ENCODE measurements at regions not wholly inside any gene's neighbourhood (a gene's known extent, or its start where the extent isn't known, plus 50 kb on each side); places are given as distances from the start of the nearest gene placed in this dataset.

- DNase-seq (no peak), ATAC-seq (replicated peaks) (no peak)
- Mint-ChIP-seq H3K9me3 (no peaks in the 10 kb centered on the region), H3K36me3 (ENCODE audit: insufficient read depth) (no peaks in the 10 kb centered on the region), H3K4me3 (no peak overlapping the region), H3K27me3 (no peaks in the 10 kb centered on the region), H3K27ac (no peak overlapping the region), H3K4me1 (ENCODE audit: low read depth in 2 of 2) (no peaks in the 10 kb centered on the region)
These were observed 191.7 kb upstream of the MTPN start for GRCh38 chr7:136168821-136169220.

- Mint-ChIP-seq H3K27ac (no peak overlapping the region), H3K9me3 (no peaks in the 10 kb centered on the region), H3K4me3 (no peak overlapping the region), H3K4me1 (ENCODE audit: low read depth in 2 of 2) (no peaks in the 10 kb centered on the region), H3K36me3 (ENCODE audit: insufficient read depth) (no peaks in the 10 kb centered on the region), H3K27me3 (no peaks in the 10 kb centered on the region)
- no peak for ATAC-seq (replicated peaks)
- DNase-seq: no peak
These were observed 190.8 kb upstream of the MTPN start for GRCh38 chr7:136167991-136168390.

- no peak for DNase-seq
- Mint-ChIP-seq H3K27ac (no peak overlapping the region), H3K27me3 (no peaks in the 10 kb centered on the region), H3K9me3 (no peaks in the 10 kb centered on the region), H3K4me1 (ENCODE audit: low read depth in 2 of 2) (no peaks in the 10 kb centered on the region), H3K36me3 (ENCODE audit: insufficient read depth) (no peaks in the 10 kb centered on the region), H3K4me3 (no peak overlapping the region)
- no peak for ATAC-seq (replicated peaks)
These were observed 189.4 kb upstream of the MTPN start for GRCh38 chr7:136166521-136166920.

- no peaks in the 10 kb centered on the region for H3K36me3 Mint-ChIP-seq (ENCODE audit: insufficient read depth)
- no peak overlapping the region for H3K27ac Mint-ChIP-seq
- DNase-seq (no peak), ATAC-seq (replicated peaks) (no peak)
- peaks cover 0 to 2% of the 10 kb centered on the region in 2 donors for H3K4me1 Mint-ChIP-seq (ENCODE audit: low read depth in 2 of 2)
- H3K27me3 Mint-ChIP-seq: no peaks in the 10 kb centered on the region
- no peak overlapping the region for H3K4me3 Mint-ChIP-seq
- peaks cover 0 to 3% of the 10 kb centered on the region in 2 donors for H3K9me3 Mint-ChIP-seq
These were observed 186.2 kb upstream of the MTPN start for GRCh38 chr7:136163340-136163801.

GRCh38 chr7:136150311-136150710, 173.2 kb upstream of the MTPN start:
- Mint-ChIP-seq H3K4me3 (no peak overlapping the region), H3K9me3 (no peaks in the 10 kb centered on the region), H3K36me3 (ENCODE audit: insufficient read depth) (peaks cover 3% of the 10 kb centered on the region), H3K27me3 (no peaks in the 10 kb centered on the region), H3K4me1 (ENCODE audit: low read depth in 2 of 2) (no peaks in the 10 kb centered on the region), H3K27ac (no peak overlapping the region)
- DNase-seq (no peak), ATAC-seq (replicated peaks) (no peak)

GRCh38 chr7:136148920-136149319, 171.8 kb upstream of the MTPN start:
- Mint-ChIP-seq H3K36me3 (ENCODE audit: insufficient read depth) (peaks cover 3% of the 10 kb centered on the region), H3K27me3 (no peaks in the 10 kb centered on the region), H3K4me3 (no peak overlapping the region), H3K27ac (no peak overlapping the region), H3K9me3 (no peaks in the 10 kb centered on the region), H3K4me1 (ENCODE audit: low read depth in 2 of 2) (no peaks in the 10 kb centered on the region)
- ATAC-seq (replicated peaks) (no peak), DNase-seq (no peak)

GRCh38 chr7:136146925-136147324, 169.8 kb upstream of the MTPN start:
- H3K27me3 Mint-ChIP-seq: no peaks in the 10 kb centered on the region
- peaks cover under 1% of the 10 kb centered on the region for H3K36me3 Mint-ChIP-seq (ENCODE audit: insufficient read depth)
- no peak overlapping the region for H3K27ac Mint-ChIP-seq
- no peak for ATAC-seq (replicated peaks)
- DNase-seq: no peak
- no peaks in the 10 kb centered on the region for H3K9me3 Mint-ChIP-seq
- no peak overlapping the region for H3K4me3 Mint-ChIP-seq
- H3K4me1 Mint-ChIP-seq (ENCODE audit: low read depth in 2 of 2): no peaks in the 10 kb centered on the region

- Mint-ChIP-seq H3K4me1 (ENCODE audit: low read depth in 2 of 2) (peaks cover 0 to 4% of the 10 kb centered on the region in 2 donors), H3K9me3 (no peaks in the 10 kb centered on the region), H3K4me3 (no peak overlapping the region), H3K27me3 (no peaks in the 10 kb centered on the region), H3K27ac (no peak overlapping the region), H3K36me3 (ENCODE audit: insufficient read depth) (no peaks in the 10 kb centered on the region)
- ATAC-seq (replicated peaks) (no peak), DNase-seq (no peak)
These were observed 167.0 kb upstream of the MTPN start for GRCh38 chr7:136144182-136144581.

GRCh38 chr7:136143271-136143670, 166.1 kb upstream of the MTPN start:
- no peak for ATAC-seq (replicated peaks)
- H3K27ac Mint-ChIP-seq: no peak overlapping the region
- H3K4me1 Mint-ChIP-seq (ENCODE audit: low read depth in 2 of 2): peaks cover 0 to 4% of the 10 kb centered on the region in 2 donors
- no peaks in the 10 kb centered on the region for H3K36me3 Mint-ChIP-seq (ENCODE audit: insufficient read depth)
- no peak overlapping the region for H3K4me3 Mint-ChIP-seq
- no peaks in the 10 kb centered on the region for H3K27me3 Mint-ChIP-seq
- no peaks in the 10 kb centered on the region for H3K9me3 Mint-ChIP-seq
- DNase-seq: no peak

- Mint-ChIP-seq H3K4me3 (no peak overlapping the region), H3K27me3 (no peaks in the 10 kb centered on the region), H3K36me3 (ENCODE audit: insufficient read depth) (no peaks in the 10 kb centered on the region), H3K9me3 (no peaks in the 10 kb centered on the region), H3K27ac (no peak overlapping the region), H3K4me1 (ENCODE audit: low read depth in 2 of 2) (peaks cover 0 to 4% of the 10 kb centered on the region in 2 donors)
- DNase-seq (no peak), ATAC-seq (replicated peaks) (no peak)
These were observed 165.4 kb upstream of the MTPN start for GRCh38 chr7:136142583-136142982.

- no peak for DNase-seq
- Mint-ChIP-seq H3K27me3 (no peaks in the 10 kb centered on the region), H3K4me3 (no peak overlapping the region), H3K9me3 (no peaks in the 10 kb centered on the region), H3K36me3 (ENCODE audit: insufficient read depth) (peaks cover 2% of the 10 kb centered on the region), H3K4me1 (ENCODE audit: low read depth in 2 of 2) (peaks cover 0 to 4% of the 10 kb centered on the region in 2 donors), H3K27ac (no peak overlapping the region)
- no peak for ATAC-seq (replicated peaks)
These were observed 163.3 kb upstream of the MTPN start for GRCh38 chr7:136140469-136140868.

- H3K4me3 Mint-ChIP-seq: no peak overlapping the region
- H3K36me3 Mint-ChIP-seq (ENCODE audit: insufficient read depth): peaks cover 2% of the 10 kb centered on the region
- no peak for DNase-seq
- ATAC-seq (replicated peaks): no peak
- H3K9me3 Mint-ChIP-seq: no peaks in the 10 kb centered on the region
- H3K4me1 Mint-ChIP-seq (ENCODE audit: low read depth in 2 of 2): peaks cover 0 to 4% of the 10 kb centered on the region in 2 donors
- H3K27me3 Mint-ChIP-seq: no peaks in the 10 kb centered on the region
- no peak overlapping the region for H3K27ac Mint-ChIP-seq
These were observed 162.3 kb upstream of the MTPN start for GRCh38 chr7:136139417-136139816.

- no peaks in the 10 kb centered on the region for H3K27me3 Mint-ChIP-seq
- no peak for ATAC-seq (replicated peaks)
- no peaks in the 10 kb centered on the region for H3K9me3 Mint-ChIP-seq
- no peak overlapping the region for H3K4me3 Mint-ChIP-seq
- DNase-seq: no peak
- peaks cover 0 to 4% of the 10 kb centered on the region in 2 donors for H3K4me1 Mint-ChIP-seq (ENCODE audit: low read depth in 2 of 2)
- H3K36me3 Mint-ChIP-seq (ENCODE audit: insufficient read depth): peaks cover 2% of the 10 kb centered on the region
- no peak overlapping the region for H3K27ac Mint-ChIP-seq
These were observed 161.8 kb upstream of the MTPN start for GRCh38 chr7:136138991-136139390.

- no peak for DNase-seq
- Mint-ChIP-seq H3K9me3 (no peaks in the 10 kb centered on the region), H3K27ac (no peak overlapping the region), H3K4me1 (ENCODE audit: low read depth in 2 of 2) (peaks cover 0 to 4% of the 10 kb centered on the region in 2 donors), H3K4me3 (no peak overlapping the region), H3K27me3 (no peaks in the 10 kb centered on the region), H3K36me3 (ENCODE audit: insufficient read depth) (peaks cover 2% of the 10 kb centered on the region)
- no peak for ATAC-seq (replicated peaks)
These were observed 159.8 kb upstream of the MTPN start for GRCh38 chr7:136136906-136137454.

- H3K27me3 Mint-ChIP-seq: no peaks in the 10 kb centered on the region
- H3K4me1 Mint-ChIP-seq (ENCODE audit: low read depth in 2 of 2): peaks cover 0 to 1% of the 10 kb centered on the region in 2 donors
- H3K9me3 Mint-ChIP-seq: no peaks in the 10 kb centered on the region
- H3K4me3 Mint-ChIP-seq: no peak overlapping the region
- DNase-seq (no peak), ATAC-seq (replicated peaks) (no peak)
- peaks cover 2% of the 10 kb centered on the region for H3K36me3 Mint-ChIP-seq (ENCODE audit: insufficient read depth)
- no peak overlapping the region for H3K27ac Mint-ChIP-seq
These were observed 157.3 kb upstream of the MTPN start for GRCh38 chr7:136134503-136134902.
